GM23338 (cell line): ENCODE measurements at regions not wholly inside any gene's neighbourhood (a gene's known extent, or its start where the extent isn't known, plus 50 kb on each side); places are given as distances from the start of the nearest gene placed in this dataset.

ENCODE experiments used
- ATAC-seq: fragments of 200-7000 bp; cut with Tn5 transposase; 3 replicates; pipeline ENCODE4 v1.9.1; 2020
- DNase-seq: peaks from one replicate; pipeline ENCODE4 v3.0.0-alpha.2; 2015; ENCODE audit warnings: low spot score
- H2AFZ ChIP-seq: fragments of 200-600 bp; sonication (generic); 2 replicates; pipeline ENCODE4 v1.8.0; 2016; ENCODE audit warnings: antibody characterized with exemption, mild to moderate bottlenecking, moderate library complexity
- H3F3A ChIP-seq: fragments of 200-600 bp; sonication (generic); replicated peaks from 2 replicates; pipeline ENCODE4 v1.8.0; 2017; ENCODE audit warnings: antibody characterized with exemption, mixed run types, low read depth
- H3K27ac ChIP-seq: fragments of 200-600 bp; sonication (generic); 2 replicates; pipeline ENCODE4 v1.6.1; 2016; ENCODE audit warnings: low read depth
- H3K27me3 ChIP-seq: fragments of 200-600 bp; sonication (generic); 2 replicates; pipeline ENCODE4 v1.8.0; 2016; ENCODE audit warnings: mild to moderate bottlenecking, mixed run types, moderate library complexity; ENCODE audit not compliant: insufficient read depth
- H3K36me3 ChIP-seq: fragments of 200-600 bp; sonication (generic); 2 replicates; pipeline ENCODE4 v1.8.0; 2016; ENCODE audit warnings: mild to moderate bottlenecking; ENCODE audit not compliant: insufficient read depth
- H3K4me1 ChIP-seq: fragments of 200-600 bp; sonication (generic); 2 replicates; pipeline ENCODE4 v1.8.0; 2016; ENCODE audit warnings: mild to moderate bottlenecking, moderate library complexity; ENCODE audit not compliant: insufficient read depth
- H3K4me2 ChIP-seq: fragments of 200-600 bp; sonication (generic); 2 replicates; pipeline ENCODE4 v1.7.1; 2017; ENCODE audit warnings: mixed run types
- H3K4me3 ChIP-seq: fragments of 200-600 bp; sonication (generic); 2 replicates; pipeline ENCODE4 v1.6.1; 2016; ENCODE audit warnings: mixed run types
- H3K79me2 ChIP-seq: fragments of 200-600 bp; sonication (generic); replicated peaks from 2 replicates; pipeline ENCODE4 v1.8.0; 2017; ENCODE audit warnings: mild to moderate bottlenecking; ENCODE audit not compliant: insufficient read depth
- H3K9me2 ChIP-seq: fragments of 200-600 bp; sonication (generic); 2 replicates; pipeline ENCODE4 v1.8.0; 2017; ENCODE audit not compliant: insufficient read depth
- H4K20me1 ChIP-seq: fragments of 200-600 bp; sonication (generic); replicated peaks from 2 replicates; pipeline ENCODE4 v1.8.0; 2017; ENCODE audit warnings: mild to moderate bottlenecking; ENCODE audit not compliant: insufficient read depth
- H3K27ac Mint-ChIP-seq: 2 replicates; pipeline ENCODE4 v1.8.0; 2020; ENCODE audit warnings: inconsistent platforms, mild to moderate bottlenecking, moderate library complexity, mixed read lengths
- H3K27me3 Mint-ChIP-seq: 3 replicates; pipeline ENCODE4 v1.8.0; 2022; ENCODE audit warnings: low read depth, mild to moderate bottlenecking, moderate library complexity, mixed read lengths, inconsistent platforms; ENCODE audit not compliant: insufficient read depth, poor library complexity
- H3K36me3 Mint-ChIP-seq: 3 replicates; pipeline ENCODE4 v1.8.0; 2021; ENCODE audit warnings: low read depth, mild to moderate bottlenecking, inconsistent platforms, moderate library complexity, mixed read lengths
- H3K4me1 Mint-ChIP-seq: 3 replicates; pipeline ENCODE4 v1.8.0; 2020; ENCODE audit warnings: mild to moderate bottlenecking, inconsistent platforms, mixed read lengths
- H3K4me3 Mint-ChIP-seq: 3 replicates; pipeline ENCODE4 v1.8.0; 2021; ENCODE audit warnings: moderate library complexity, mild to moderate bottlenecking, inconsistent platforms, mixed read lengths
- H3K9me3 Mint-ChIP-seq: 3 replicates; pipeline ENCODE4 v1.8.0; 2020; ENCODE audit warnings: moderate library complexity, mild to moderate bottlenecking, inconsistent platforms, mixed read lengths
- CREB1 ChIP-seq: fragments of 250-450 bp; sonication (Bioruptor Pico); IDR thresholded peaks from 2 replicates; pipeline ENCODE4 v1.5.0; 2020; ENCODE audit warnings: low read depth, mild to moderate bottlenecking, moderate library complexity
- EZH2 ChIP-seq: fragments of 200-600 bp; sonication (generic); IDR thresholded peaks from one replicate; pipeline ENCODE4 v1.8.0; 2017; ENCODE audit warnings: antibody characterized with exemption, mild to moderate bottlenecking, low read depth; ENCODE audit not compliant: unreplicated experiment
- EZH2phosphoT487 ChIP-seq: fragments of 200-600 bp; sonication (generic); IDR thresholded peaks from one replicate; pipeline ENCODE4 v1.8.1; 2018; ENCODE audit warnings: antibody characterized with exemption; ENCODE audit not compliant: unreplicated experiment
- JUNB ChIP-seq: IDR thresholded peaks from one replicate; pipeline ENCODE4 v1.6.1; 2016; ENCODE audit warnings: antibody characterized with exemption; ENCODE audit not compliant: unreplicated experiment
- ZNF114 ChIP-seq: fragments of 250-450 bp; sonication (Bioruptor Pico); IDR thresholded peaks from 2 replicates; pipeline ENCODE4 v1.5.0; 2020; ENCODE audit warnings: mild to moderate bottlenecking, moderate library complexity
- ZNF331 ChIP-seq: fragments of 250-450 bp; sonication (Bioruptor Pico); IDR thresholded peaks from 2 replicates; pipeline ENCODE4 v1.5.0; 2020; ENCODE audit warnings: low read depth, mild to moderate bottlenecking, moderate library complexity
- ZNF462 ChIP-seq: fragments of 250-450 bp; sonication (Bioruptor Pico); IDR thresholded peaks from 2 replicates; pipeline ENCODE4 v1.5.0; 2020; ENCODE audit warnings: mild to moderate bottlenecking, moderate library complexity

GRCh38 chr2:65652066-65652465, 219.7 kb upstream of the SPRED2 start (continued):
- TF ChIP-seq ZNF462 (CRISPR knock-in tag) (no peak), ZNF114 (CRISPR knock-in tag) (no peak)

- Histone ChIP-seq H3K4me2 (no peak overlapping the region), H3K9me2 (0 out of 2 replicates have a peak, but pooled peaks cover 7% of the 10 kb centered on the region), H4K20me1 (no peaks in the 10 kb centered on the region), H3K4me3 (no peak overlapping the region), H3K79me2 (no peaks in the 10 kb centered on the region), H2AFZ (no peak overlapping the region), H3K27me3 (no peaks in the 10 kb centered on the region), H3F3A (no peaks in the 10 kb centered on the region), H3K27ac (no peak overlapping the region), H3K4me1 (no peaks in the 10 kb centered on the region), H3K36me3 (no peaks in the 10 kb centered on the region)
- Mint-ChIP-seq H3K9me3 (no peaks in the 10 kb centered on the region), H3K27me3 (peaks cover 2% of the 10 kb centered on the region), H3K36me3 (no peaks in the 10 kb centered on the region), H3K4me1 (peaks cover 3% of the 10 kb centered on the region; the same call in 2 of the 3 replicates), H3K4me3 (no peak overlapping the region), H3K27ac (no peak overlapping the region)
- DNase-seq (no peak), ATAC-seq (no peak)
- TF ChIP-seq EZH2 (no peak), ZNF331 (CRISPR knock-in tag) (no peak), ZNF462 (CRISPR knock-in tag) (no peak), EZH2phosphoT487 (no peak), CREB1 (CRISPR knock-in tag) (no peak), JUNB (no peak)
These were observed 217.6 kb upstream of the SPRED2 start for GRCh38 chr2:65649811-65650589.
